Activated naive CD8-positive, alpha-beta T cell treated with anti-CD3 and anti-CD28 coated beads for 36 hours (primary cell): ENCODE measurements at regions not wholly inside any gene's neighbourhood (a gene's known extent, or its start where the extent isn't known, plus 50 kb on each side); places are given as distances from the start of the nearest gene placed in this dataset.

Source experiments
- DNase-seq: peaks from one replicate; pipeline ENCODE4 v3.0.0; 2021
- H3K27ac Mint-ChIP-seq: one replicate; pipeline ENCODE4 v1.8.0; 2022; ENCODE audit warnings: mild to moderate bottlenecking, moderate library complexity, mixed read lengths
- H3K27me3 Mint-ChIP-seq: one replicate; pipeline ENCODE4 v1.8.0; 2022; ENCODE audit warnings: mild to moderate bottlenecking, mixed read lengths
- H3K36me3 Mint-ChIP-seq: one replicate; pipeline ENCODE4 v1.8.0; 2021; ENCODE audit warnings: mild to moderate bottlenecking, mixed read lengths
- H3K4me1 Mint-ChIP-seq: one replicate; pipeline ENCODE4 v1.8.0; 2021; ENCODE audit warnings: mixed read lengths
- H3K4me3 Mint-ChIP-seq: one replicate; pipeline ENCODE4 v1.8.0; 2022; ENCODE audit warnings: mild to moderate bottlenecking, moderate library complexity, mixed read lengths
- H3K9me3 Mint-ChIP-seq: one replicate; pipeline ENCODE4 v1.8.0; 2022; ENCODE audit warnings: mixed read lengths

DNA sequence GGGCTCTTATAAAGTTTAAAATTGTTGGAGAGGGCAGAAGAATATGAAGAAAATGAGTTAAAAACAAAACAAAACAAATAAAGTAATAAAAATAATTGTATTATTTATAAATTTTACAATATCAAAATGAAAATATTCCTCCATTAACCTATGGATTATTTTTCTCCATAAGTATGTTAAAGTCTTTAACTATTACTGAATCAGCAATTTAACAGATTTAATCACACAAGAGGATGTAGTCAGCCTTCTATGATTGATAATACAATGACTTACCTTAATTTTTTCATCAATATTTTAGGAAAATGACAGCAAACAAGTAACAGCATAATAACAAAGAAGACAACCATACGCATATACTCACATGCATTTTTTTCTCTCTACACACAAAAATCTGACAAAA, 1195.3 kb upstream of the NUDT12 start:
- Mint-ChIP-seq H3K4me1 (no peaks in the 10 kb centered on the region), H3K9me3 (peaks cover 8% of the 10 kb centered on the region), H3K27ac (no peak overlapping the region), H3K27me3 (no peaks in the 10 kb centered on the region), H3K4me3 (no peak overlapping the region), H3K36me3 (no peaks in the 10 kb centered on the region)
- no peak for DNase-seq

- no peak overlapping the region for H3K27ac Mint-ChIP-seq
- no peak for DNase-seq
- H3K9me3 Mint-ChIP-seq: peaks cover 6% of the 10 kb centered on the region
- no peaks in the 10 kb centered on the region for H3K4me1 Mint-ChIP-seq
- H3K36me3 Mint-ChIP-seq: no peaks in the 10 kb centered on the region
- H3K27me3 Mint-ChIP-seq: no peaks in the 10 kb centered on the region
- no peak overlapping the region for H3K4me3 Mint-ChIP-seq
Observed at GRCh38 chr5:104755806-104756205, 1193.2 kb upstream of the NUDT12 start.

GRCh38 chr5:104754311-104754995, 1191.9 kb upstream of the NUDT12 start:
- no peaks in the 10 kb centered on the region for H3K27me3 Mint-ChIP-seq
- no peak for DNase-seq
- no peak overlapping the region for H3K4me3 Mint-ChIP-seq
- no peaks in the 10 kb centered on the region for H3K36me3 Mint-ChIP-seq
- no peak overlapping the region for H3K27ac Mint-ChIP-seq
- no peaks in the 10 kb centered on the region for H3K4me1 Mint-ChIP-seq
- H3K9me3 Mint-ChIP-seq: peaks cover 6% of the 10 kb centered on the region

DNA sequence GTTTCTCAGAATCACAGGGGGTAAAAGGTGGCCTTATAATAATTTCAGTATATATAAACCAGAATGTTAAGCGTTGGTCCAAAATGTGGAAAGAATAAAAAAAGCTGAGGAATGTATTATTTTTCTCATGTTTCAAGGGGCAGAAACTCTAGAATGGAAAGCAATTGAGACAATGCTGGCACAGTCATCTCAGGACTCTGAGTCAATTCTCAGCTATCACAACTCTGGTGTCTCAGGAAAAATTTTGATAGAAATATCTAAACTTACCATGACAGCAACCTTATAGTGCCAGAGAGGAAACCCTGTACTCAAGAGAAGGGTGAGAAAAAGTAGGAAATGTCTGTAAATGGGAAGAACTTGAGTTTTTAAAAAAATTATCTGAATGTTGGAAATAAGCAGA, 1189.4 kb upstream of the NUDT12 start:
- Mint-ChIP-seq H3K36me3 (no peaks in the 10 kb centered on the region), H3K27me3 (no peaks in the 10 kb centered on the region), H3K4me3 (no peak overlapping the region), H3K27ac (no peak overlapping the region), H3K9me3 (peaks cover 9% of the 10 kb centered on the region), H3K4me1 (no peaks in the 10 kb centered on the region)
- DNase-seq: no peak

DNA sequence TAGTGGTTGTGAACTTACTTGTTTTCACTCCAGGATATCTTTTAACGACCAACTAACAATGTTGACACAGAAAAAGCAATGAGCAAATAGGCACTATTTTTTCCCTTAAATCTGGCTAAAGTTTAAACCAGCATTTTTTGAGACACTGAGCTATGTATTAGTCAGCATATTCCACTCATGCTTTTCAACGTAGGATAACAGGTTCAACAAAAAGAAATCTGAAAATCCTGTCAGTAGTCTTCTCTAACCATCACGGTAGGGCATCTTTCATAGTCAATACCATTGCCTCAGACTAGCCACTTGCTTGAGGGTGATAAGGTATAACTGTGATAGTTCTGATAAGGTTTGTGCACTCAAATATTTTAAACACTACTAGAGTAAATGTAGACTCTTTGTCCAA, 1177.3 kb upstream of the NUDT12 start:
- no peak overlapping the region for H3K27ac Mint-ChIP-seq
- peaks cover 8% of the 10 kb centered on the region for H3K9me3 Mint-ChIP-seq
- H3K4me1 Mint-ChIP-seq: no peaks in the 10 kb centered on the region
- H3K36me3 Mint-ChIP-seq: no peaks in the 10 kb centered on the region
- H3K4me3 Mint-ChIP-seq: no peak overlapping the region
- no peak for DNase-seq
- no peaks in the 10 kb centered on the region for H3K27me3 Mint-ChIP-seq

DNA sequence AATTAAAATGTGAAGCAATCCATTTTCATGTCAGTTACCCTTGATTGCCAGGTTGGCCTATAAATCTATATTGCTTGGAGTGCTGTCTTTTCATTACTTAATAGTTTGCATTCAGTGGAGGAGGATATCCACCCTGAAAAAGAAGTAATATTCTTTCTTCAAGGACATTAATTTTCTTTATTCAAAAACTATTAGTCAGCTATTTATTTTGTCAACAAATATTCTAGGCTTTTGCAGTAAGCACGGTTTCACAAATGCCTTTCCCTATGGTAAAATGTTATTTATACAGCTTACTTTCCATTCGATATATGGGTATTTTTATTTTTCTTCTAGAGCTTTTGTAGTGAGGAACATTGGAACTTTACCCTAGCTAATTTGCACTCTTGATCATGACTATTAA, 1176.9 kb upstream of the NUDT12 start:
- Mint-ChIP-seq H3K27me3 (no peaks in the 10 kb centered on the region), H3K36me3 (no peaks in the 10 kb centered on the region), H3K27ac (no peak overlapping the region), H3K4me3 (no peak overlapping the region), H3K9me3 (peaks cover 7% of the 10 kb centered on the region), H3K4me1 (no peaks in the 10 kb centered on the region)
- DNase-seq: no peak

DNA sequence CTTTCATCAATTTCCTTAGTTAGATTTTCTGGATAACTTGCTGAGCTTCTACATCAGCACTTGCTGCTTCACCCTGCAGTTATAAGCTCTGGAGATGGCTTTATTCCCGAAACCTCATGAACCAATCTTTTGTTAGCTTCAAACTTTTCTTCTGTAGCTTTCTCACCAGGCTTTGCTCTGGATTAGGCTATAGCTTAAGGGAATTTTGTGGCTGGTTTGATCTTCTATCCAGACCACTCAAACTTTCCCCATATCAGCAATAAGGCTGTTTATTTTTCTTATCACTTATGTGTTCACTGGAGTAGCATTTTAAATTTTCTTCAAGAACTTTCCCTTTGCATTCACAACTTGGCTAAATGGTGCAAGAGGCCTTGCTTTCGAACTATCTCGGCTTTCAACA, 1173.5 kb upstream of the NUDT12 start:
- Mint-ChIP-seq H3K27ac (no peak overlapping the region), H3K4me1 (no peaks in the 10 kb centered on the region), H3K36me3 (no peaks in the 10 kb centered on the region), H3K27me3 (no peaks in the 10 kb centered on the region), H3K4me3 (no peak overlapping the region), H3K9me3 (peaks cover 5% of the 10 kb centered on the region)
- no peak for DNase-seq

GRCh38 chr5:104734046-104734445, 1171.5 kb upstream of the NUDT12 start:
- peaks cover 5% of the 10 kb centered on the region for H3K9me3 Mint-ChIP-seq
- H3K36me3 Mint-ChIP-seq: no peaks in the 10 kb centered on the region
- no peak overlapping the region for H3K4me3 Mint-ChIP-seq
- no peaks in the 10 kb centered on the region for H3K4me1 Mint-ChIP-seq
- no peak overlapping the region for H3K27ac Mint-ChIP-seq
- H3K27me3 Mint-ChIP-seq: no peaks in the 10 kb centered on the region
- no peak for DNase-seq

GRCh38 chr5:104733063-104733669, 1170.6 kb upstream of the NUDT12 start:
- Mint-ChIP-seq H3K27ac (no peak overlapping the region), H3K27me3 (no peaks in the 10 kb centered on the region), H3K9me3 (peaks cover 5% of the 10 kb centered on the region), H3K36me3 (no peaks in the 10 kb centered on the region), H3K4me1 (no peaks in the 10 kb centered on the region), H3K4me3 (no peak overlapping the region)
- DNase-seq: no peak

- DNase-seq: no peak
- no peaks in the 10 kb centered on the region for H3K36me3 Mint-ChIP-seq
- H3K27me3 Mint-ChIP-seq: no peaks in the 10 kb centered on the region
- H3K4me3 Mint-ChIP-seq: no peak overlapping the region
- peaks cover 5% of the 10 kb centered on the region for H3K9me3 Mint-ChIP-seq
- no peaks in the 10 kb centered on the region for H3K4me1 Mint-ChIP-seq
- H3K27ac Mint-ChIP-seq: no peak overlapping the region
Observed at GRCh38 chr5:104731331-104731730, 1168.7 kb upstream of the NUDT12 start.

GRCh38 chr5:104708027-104708426, 1145.4 kb upstream of the NUDT12 start:
- Mint-ChIP-seq H3K9me3 (peaks cover 15% of the 10 kb centered on the region), H3K4me3 (no peak overlapping the region), H3K36me3 (no peaks in the 10 kb centered on the region), H3K4me1 (no peaks in the 10 kb centered on the region), H3K27me3 (no peaks in the 10 kb centered on the region), H3K27ac (no peak overlapping the region)
- DNase-seq: no peak

DNA sequence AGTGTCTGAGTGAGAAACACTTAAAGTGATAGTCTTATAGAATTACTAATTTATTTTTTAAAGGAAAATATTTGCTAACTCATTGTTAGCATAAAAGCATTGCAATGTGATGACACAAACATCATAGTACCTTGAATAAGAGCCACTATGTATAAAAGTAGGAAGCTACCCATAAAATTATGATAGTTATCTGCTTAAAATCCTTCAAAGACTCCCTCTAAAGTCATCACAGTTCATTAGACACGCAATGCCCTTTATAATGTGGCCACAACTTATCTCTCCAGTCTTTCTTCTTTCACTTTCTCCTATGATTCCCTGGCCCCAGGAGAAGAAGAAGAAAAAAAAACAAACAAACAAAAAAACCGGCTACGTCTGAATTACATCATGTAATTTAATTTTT, 1144.0 kb upstream of the NUDT12 start:
- no peaks in the 10 kb centered on the region for H3K36me3 Mint-ChIP-seq
- H3K9me3 Mint-ChIP-seq: peaks cover 7% of the 10 kb centered on the region
- DNase-seq: no peak
- no peak overlapping the region for H3K4me3 Mint-ChIP-seq
- no peaks in the 10 kb centered on the region for H3K27me3 Mint-ChIP-seq
- no peak overlapping the region for H3K27ac Mint-ChIP-seq
- H3K4me1 Mint-ChIP-seq: no peaks in the 10 kb centered on the region

DNA sequence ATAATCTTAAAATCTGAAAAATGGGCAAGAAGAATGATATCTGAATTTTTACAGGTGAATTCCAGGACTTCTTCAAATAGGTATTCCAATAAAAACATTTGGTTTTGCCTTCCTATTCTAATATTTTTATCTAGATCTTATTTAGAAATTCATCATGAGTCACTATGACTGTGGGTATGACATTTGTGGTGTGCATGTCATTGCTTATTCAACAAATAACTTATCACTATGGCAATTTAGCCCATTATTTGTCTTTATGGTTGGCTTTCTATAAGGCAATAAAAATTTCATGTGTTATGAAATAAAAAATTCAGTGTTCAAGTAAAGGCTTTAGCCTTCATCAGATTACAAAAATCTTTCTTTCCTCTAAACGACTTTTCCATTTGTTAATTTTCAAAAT, 1139.6 kb upstream of the NUDT12 start:
- Mint-ChIP-seq H3K4me1 (no peaks in the 10 kb centered on the region), H3K27me3 (no peaks in the 10 kb centered on the region)

DNA sequence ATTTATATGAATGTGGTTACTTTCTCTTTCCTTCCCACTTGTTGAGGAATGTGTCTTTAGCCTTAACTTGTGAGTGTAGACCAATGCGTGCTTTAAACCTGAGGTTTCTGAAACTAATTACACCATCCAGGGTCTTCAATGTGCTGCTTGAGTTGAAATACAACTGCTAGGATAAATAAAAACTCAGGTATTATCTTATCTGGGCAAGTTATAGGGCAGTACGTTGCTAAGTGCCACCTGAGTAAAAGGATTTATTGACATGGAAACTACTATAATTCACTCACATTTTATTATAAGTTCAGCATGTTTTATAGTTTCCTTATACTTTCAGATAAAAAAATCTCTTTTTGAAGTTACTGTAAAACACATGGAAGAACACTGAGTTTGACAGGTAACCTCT, 1136.8 kb upstream of the NUDT12 start:
- no peak for DNase-seq
- peaks cover 5% of the 10 kb centered on the region for H3K9me3 Mint-ChIP-seq
- H3K27ac Mint-ChIP-seq: no peak overlapping the region
- no peaks in the 10 kb centered on the region for H3K4me1 Mint-ChIP-seq
- H3K4me3 Mint-ChIP-seq: no peak overlapping the region
- H3K36me3 Mint-ChIP-seq: no peaks in the 10 kb centered on the region
- no peaks in the 10 kb centered on the region for H3K27me3 Mint-ChIP-seq

More for the DNA sequence above, 1139.6 kb upstream of the NUDT12 start:
- no peak for DNase-seq
- Mint-ChIP-seq H3K36me3 (no peaks in the 10 kb centered on the region), H3K9me3 (peaks cover 7% of the 10 kb centered on the region), H3K4me3 (no peak overlapping the region), H3K27ac (no peak overlapping the region)

DNA sequence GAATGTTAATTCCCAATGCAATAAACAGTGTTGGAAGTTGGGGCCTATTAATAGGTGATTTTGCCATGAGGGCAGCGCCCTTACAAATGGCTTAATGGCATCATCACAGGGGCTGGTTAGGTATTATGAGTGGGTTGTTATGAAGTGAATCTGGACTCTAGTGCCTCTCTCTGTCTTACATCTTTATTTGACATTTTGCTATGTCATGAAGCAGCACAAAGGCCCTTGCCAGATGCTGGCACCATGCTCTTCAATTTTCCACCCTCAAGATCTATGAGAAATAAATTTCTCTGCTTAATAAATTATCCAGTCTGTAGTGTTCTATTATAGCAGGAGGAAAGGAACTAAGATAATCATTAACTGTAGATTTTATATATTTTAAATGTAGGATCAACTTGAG, 1098.7 kb upstream of the NUDT12 start:
- H3K27ac Mint-ChIP-seq: no peak overlapping the region
- H3K9me3 Mint-ChIP-seq: peaks cover 9% of the 10 kb centered on the region
- no peaks in the 10 kb centered on the region for H3K36me3 Mint-ChIP-seq
- no peaks in the 10 kb centered on the region for H3K27me3 Mint-ChIP-seq
- DNase-seq: no peak
- H3K4me1 Mint-ChIP-seq: no peaks in the 10 kb centered on the region
- no peak overlapping the region for H3K4me3 Mint-ChIP-seq

GRCh38 chr5:104659497-104659896, 1096.9 kb upstream of the NUDT12 start:
- H3K27me3 Mint-ChIP-seq: no peaks in the 10 kb centered on the region
- H3K27ac Mint-ChIP-seq: no peak overlapping the region
- H3K4me1 Mint-ChIP-seq: no peaks in the 10 kb centered on the region
- H3K36me3 Mint-ChIP-seq: no peaks in the 10 kb centered on the region
- peaks cover 11% of the 10 kb centered on the region for H3K9me3 Mint-ChIP-seq
- no peak for DNase-seq
- H3K4me3 Mint-ChIP-seq: no peak overlapping the region
